Fibroblast of lung (primary cell): ENCODE measurements at regions not wholly inside any gene's neighbourhood (a gene's known extent, or its start where the extent isn't known, plus 50 kb on each side); places are given as distances from the start of the nearest gene placed in this dataset.

Experiments used
- EZH2 ChIP-seq: IDR thresholded peaks from 2 replicates; pipeline ENCODE4 v1.5.1; 2012; ENCODE audit warnings: low read length, control low read depth, mild to moderate bottlenecking; ENCODE audit errors: missing control alignments
- TF ChIP-seq, protein P1 (sequence below), 2 donors: IDR thresholded peaks in 1 of 2; conservative IDR thresholded peaks in 1 of 2; 1 replicate in 1 of 2; 2 replicates in 1 of 2; pipeline ENCODE4 v1.5.1; 2011 to 2012; ENCODE audit warnings: low read length in 2 of 2, control low read depth in 1 of 2, inconsistent platforms in 1 of 2, low read depth in 1 of 2, mild to moderate bottlenecking in 1 of 2

DNA sequence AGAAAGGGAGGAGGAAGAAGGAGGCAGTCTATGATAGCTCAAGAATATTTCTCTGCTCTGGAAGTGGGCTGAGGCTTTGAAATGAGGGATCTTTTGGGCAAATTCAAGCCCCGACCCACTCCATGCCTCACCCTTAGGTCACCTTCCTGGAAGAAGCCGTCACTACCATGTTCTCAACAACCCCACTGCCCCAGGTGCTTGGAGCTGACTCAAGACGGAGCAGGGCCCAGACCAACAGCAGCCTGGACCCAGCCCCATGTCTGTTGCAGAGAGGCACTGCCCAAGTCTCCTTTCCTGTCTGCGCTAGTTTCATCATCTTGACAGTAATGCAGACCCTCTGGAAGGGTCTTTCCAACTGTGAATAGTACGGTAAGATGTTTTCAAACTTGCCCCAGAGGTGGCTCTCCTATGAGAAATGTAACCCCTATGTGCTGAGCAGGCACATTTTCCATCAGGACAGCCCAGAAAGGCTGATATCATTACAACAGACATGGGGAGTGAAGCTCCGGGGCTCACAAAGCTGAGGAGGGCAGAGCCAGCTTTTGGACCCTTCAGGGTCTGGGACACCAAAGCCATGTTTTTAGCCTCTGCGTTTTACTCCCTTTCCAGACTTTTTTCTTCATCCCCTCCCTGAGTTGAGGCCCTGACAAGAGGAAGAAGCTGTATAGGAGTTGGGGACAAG, 128.2 kb upstream of the LARP1 start:
- TF ChIP-seq EZH2: no peak
- TF ChIP-seq, protein P1, sequence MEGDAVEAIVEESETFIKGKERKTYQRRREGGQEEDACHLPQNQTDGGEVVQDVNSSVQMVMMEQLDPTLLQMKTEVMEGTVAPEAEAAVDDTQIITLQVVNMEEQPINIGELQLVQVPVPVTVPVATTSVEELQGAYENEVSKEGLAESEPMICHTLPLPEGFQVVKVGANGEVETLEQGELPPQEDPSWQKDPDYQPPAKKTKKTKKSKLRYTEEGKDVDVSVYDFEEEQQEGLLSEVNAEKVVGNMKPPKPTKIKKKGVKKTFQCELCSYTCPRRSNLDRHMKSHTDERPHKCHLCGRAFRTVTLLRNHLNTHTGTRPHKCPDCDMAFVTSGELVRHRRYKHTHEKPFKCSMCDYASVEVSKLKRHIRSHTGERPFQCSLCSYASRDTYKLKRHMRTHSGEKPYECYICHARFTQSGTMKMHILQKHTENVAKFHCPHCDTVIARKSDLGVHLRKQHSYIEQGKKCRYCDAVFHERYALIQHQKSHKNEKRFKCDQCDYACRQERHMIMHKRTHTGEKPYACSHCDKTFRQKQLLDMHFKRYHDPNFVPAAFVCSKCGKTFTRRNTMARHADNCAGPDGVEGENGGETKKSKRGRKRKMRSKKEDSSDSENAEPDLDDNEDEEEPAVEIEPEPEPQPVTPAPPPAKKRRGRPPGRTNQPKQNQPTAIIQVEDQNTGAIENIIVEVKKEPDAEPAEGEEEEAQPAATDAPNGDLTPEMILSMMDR (conservative IDR thresholded peaks at IDR 0.05 in 1 of 2, IDR thresholded peaks at IDR 0.05 in 1 of 2; ENCODE audit: low read depth in 1 of 2, low read length in 2 of 2): no peak
